ENCODE measurements at regions not wholly inside any gene's neighbourhood (a gene's known extent, or its start where the extent isn't known, plus 50 kb on each side); places are given as distances from the start of the nearest gene placed in this dataset.

- no peak overlapping the region for H2AK9ac ChIP-seq (replicated peaks; ENCODE audit: low read depth, low read length, poor library complexity)
Observed at GRCh38 chr5:156273325-156273724, 53.6 kb upstream of the SGCD start.

More at GRCh38 chr5:156273325-156273724, 53.6 kb upstream of the SGCD start:
- Histone ChIP-seq H2AFZ (replicated peaks; ENCODE audit: low read length, poor library complexity) (no peak overlapping the region), H4K91ac (ENCODE audit: insufficient read depth, low read depth, low read length) (no peak overlapping the region), H3K18ac (ENCODE audit: low read depth, low read length) (no peak overlapping the region), H3K4ac (ENCODE audit: low read depth, low read length) (no peak overlapping the region), H4K20me1 (ENCODE audit: insufficient read depth, low read length) (no peaks in the 10 kb centered on the region), H3K36me3 (ENCODE audit: control insufficient read depth, insufficient read depth, low read length) (no peaks in the 10 kb centered on the region), H2BK5ac (ENCODE audit: low read depth, low read length, poor library complexity, severe bottlenecking) (no peak overlapping the region), H3K14ac (replicated peaks; ENCODE audit: low read depth, low read length) (no peak overlapping the region), H3K56ac (ENCODE audit: extremely low read depth, insufficient read depth, low read length) (no peak overlapping the region), H3K9ac (ENCODE audit: low read depth, low read length) (no peak overlapping the region), H3K4me2 (ENCODE audit: low read depth, low read length) (no peak overlapping the region), H2AK5ac (ENCODE audit: low read depth, low read length) (no peak overlapping the region), H2BK20ac (ENCODE audit: low read depth, low read length) (no peak overlapping the region), H3K4me1 (ENCODE audit: control insufficient read depth, insufficient read depth, low read length) (peaks cover 3% of the 10 kb centered on the region), H2BK15ac (ENCODE audit: low read depth, low read length) (no peak overlapping the region), H4K5ac (ENCODE audit: low read depth, low read length) (no peak overlapping the region), H4K8ac (ENCODE audit: low read depth in 2 of 2, low read length in 2 of 2) (no peak overlapping the region), H3K23ac (ENCODE audit: low read depth, low read length) (no peak overlapping the region), H3K9me3 (ENCODE audit: control insufficient read depth, insufficient read depth, low read length) (no peaks in the 10 kb centered on the region), H3K27ac (ENCODE audit: insufficient read depth, low read length) (no peak overlapping the region), H3K27me3 (ENCODE audit: control insufficient read depth, insufficient read depth, low read length) (no peaks in the 10 kb centered on the region), H3K4me3 (ENCODE audit: insufficient read depth, low read depth, low read length) (no peak overlapping the region), H2BK120ac (ENCODE audit: low read depth, low read length) (no peak overlapping the region), H3K79me1 (ENCODE audit: low read depth in 1 of 2, low read length in 2 of 2) (no peaks in the 10 kb centered on the region), H3K9me1 (ENCODE audit: insufficient read depth, low read length) (0 out of 2 replicates have a peak, but pooled peaks cover 2% of the 10 kb centered on the region)
- ATAC-seq (ENCODE audit: low read depth) (no peak), DNase-seq (no peak)
- BruUV-seq (replicated peaks) = no TSS peak
- ChIA-PET CTCF (interaction anchor here (1.1 kb wide), 1 partner anchor 8 kb away, joined by 3 read pairs; no protein-coding TSS in a partner anchor), POLR2A (ENCODE audit: unreplicated experiment) (no interaction called here)
- TF ChIP-seq BHLHE40 (IDR thresholded peaks at IDR 0.05; ENCODE audit: low read depth, low read length) (no peak), MAFK (IDR thresholded peaks at IDR 0.05; ENCODE audit: low read depth, low read length) (no peak), CTCF (conservative IDR thresholded peaks at IDR 0.05; ENCODE audit: low read depth, low read length) (no peak), RAD21 (IDR thresholded peaks at IDR 0.05; ENCODE audit: low read length) (no peak), CEBPB (IDR thresholded peaks at IDR 0.05; ENCODE audit: low read depth, low read length) (no peak)
- intact Hi-C loops (cut with micrococcal nuclease) (no loop called here), dilution Hi-C loops (cut with HindIII; ENCODE audit: low sequenced_read_pairs, unreplicated experiment) (no loop called here), in situ Hi-C loops (cut with MboI; ENCODE audit: low sequenced_read_pairs) (no loop called here)
- WGBS, 2 experiments (ENCODE audit: extremely low coverage in 2 of 2, insufficient read length in 1 of 2) = 60% methylated on average over 1 of the region's 3 CpGs; no CpG with 5 or more reads in 1 of the 2 experiments
